ENCODE measurements at regions not wholly inside any gene's neighbourhood (a gene's known extent, or its start where the extent isn't known, plus 50 kb on each side); places are given as distances from the start of the nearest gene placed in this dataset.

- peaks cover 2% of the 10 kb centered on the region for H3K9me3 ChIP-seq (ENCODE audit: severe bottlenecking)
- no peak for DNase-seq
- H3K27ac ChIP-seq, result no peak overlapping the region
- no peaks in the 10 kb centered on the region for H3K36me3 ChIP-seq
- H3K4me3 ChIP-seq (ENCODE audit: low read depth, low read length), result no peak overlapping the region
- TF ChIP-seq, protein P1, sequence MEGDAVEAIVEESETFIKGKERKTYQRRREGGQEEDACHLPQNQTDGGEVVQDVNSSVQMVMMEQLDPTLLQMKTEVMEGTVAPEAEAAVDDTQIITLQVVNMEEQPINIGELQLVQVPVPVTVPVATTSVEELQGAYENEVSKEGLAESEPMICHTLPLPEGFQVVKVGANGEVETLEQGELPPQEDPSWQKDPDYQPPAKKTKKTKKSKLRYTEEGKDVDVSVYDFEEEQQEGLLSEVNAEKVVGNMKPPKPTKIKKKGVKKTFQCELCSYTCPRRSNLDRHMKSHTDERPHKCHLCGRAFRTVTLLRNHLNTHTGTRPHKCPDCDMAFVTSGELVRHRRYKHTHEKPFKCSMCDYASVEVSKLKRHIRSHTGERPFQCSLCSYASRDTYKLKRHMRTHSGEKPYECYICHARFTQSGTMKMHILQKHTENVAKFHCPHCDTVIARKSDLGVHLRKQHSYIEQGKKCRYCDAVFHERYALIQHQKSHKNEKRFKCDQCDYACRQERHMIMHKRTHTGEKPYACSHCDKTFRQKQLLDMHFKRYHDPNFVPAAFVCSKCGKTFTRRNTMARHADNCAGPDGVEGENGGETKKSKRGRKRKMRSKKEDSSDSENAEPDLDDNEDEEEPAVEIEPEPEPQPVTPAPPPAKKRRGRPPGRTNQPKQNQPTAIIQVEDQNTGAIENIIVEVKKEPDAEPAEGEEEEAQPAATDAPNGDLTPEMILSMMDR (IDR thresholded peaks at IDR 0.05; ENCODE audit: low read depth, low read length), result no peak
- H3K27me3 ChIP-seq (ENCODE audit: insufficient read depth, low read depth, severe bottlenecking), result peaks cover 65% of the 10 kb centered on the region
Observed at GRCh38 chr7:156151078-156151477, 338.8 kb upstream of the SHH start.

DNA sequence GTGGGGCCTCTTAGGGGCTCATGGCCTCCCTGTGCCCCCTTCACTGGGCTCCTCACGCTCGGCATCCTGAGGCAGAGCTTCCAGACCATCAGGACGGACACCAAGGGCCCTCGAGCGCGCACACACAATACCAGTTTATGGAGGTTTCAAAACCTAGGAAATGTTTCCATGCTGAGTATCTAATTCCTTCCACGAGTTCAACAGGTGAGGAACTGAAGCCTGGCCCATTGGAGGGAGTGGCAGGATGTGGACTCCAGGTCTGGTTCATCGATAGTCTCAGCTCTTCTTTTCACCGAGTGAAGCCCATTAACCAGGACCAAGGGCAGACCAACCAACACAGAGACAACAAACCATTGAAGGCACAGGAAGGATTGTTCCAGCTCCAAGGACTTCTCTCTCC, 336.7 kb upstream of the SHH start:
- Histone ChIP-seq H3K4me3 (ENCODE audit: low read depth, low read length) (no peak overlapping the region), H3K27me3 (ENCODE audit: insufficient read depth, low read depth, severe bottlenecking) (peaks cover 85% of the 10 kb centered on the region), H3K36me3 (no peaks in the 10 kb centered on the region), H3K9me3 (ENCODE audit: severe bottlenecking) (no peaks in the 10 kb centered on the region), H3K27ac (no peak overlapping the region)
- TF ChIP-seq, protein P1 (IDR thresholded peaks at IDR 0.05; ENCODE audit: low read depth, low read length), result no peak
- no peak for DNase-seq

DNA sequence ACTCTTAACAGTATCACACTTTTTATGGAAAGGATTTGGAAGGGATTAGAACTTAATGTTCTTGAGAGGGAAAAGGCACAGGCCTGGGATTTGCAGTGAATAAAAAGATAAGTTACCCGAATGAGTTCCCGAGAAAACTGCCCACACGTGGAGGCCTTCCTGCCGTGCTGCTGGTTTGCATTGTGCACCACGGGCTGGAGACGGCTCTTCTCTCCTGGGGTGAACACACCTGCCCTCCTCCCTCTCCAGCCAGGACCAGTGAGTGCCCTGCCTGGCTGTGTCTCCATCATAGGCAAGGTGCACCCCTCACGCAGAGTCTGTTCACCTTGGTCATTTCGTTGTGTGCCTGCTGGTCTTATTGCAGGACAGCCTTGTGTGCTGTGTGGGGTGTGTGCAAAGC, 336.3 kb upstream of the SHH start:
- no peak for DNase-seq
- H3K27ac ChIP-seq, result no peak overlapping the region
- H3K9me3 ChIP-seq (ENCODE audit: severe bottlenecking), result no peaks in the 10 kb centered on the region
- peaks cover 90% of the 10 kb centered on the region for H3K27me3 ChIP-seq (ENCODE audit: insufficient read depth, low read depth, severe bottlenecking)
- no peak overlapping the region for H3K4me3 ChIP-seq (ENCODE audit: low read depth, low read length)
- H3K36me3 ChIP-seq, result no peaks in the 10 kb centered on the region
- TF ChIP-seq, protein P1 (IDR thresholded peaks at IDR 0.05; ENCODE audit: low read depth, low read length), result no peak

DNA sequence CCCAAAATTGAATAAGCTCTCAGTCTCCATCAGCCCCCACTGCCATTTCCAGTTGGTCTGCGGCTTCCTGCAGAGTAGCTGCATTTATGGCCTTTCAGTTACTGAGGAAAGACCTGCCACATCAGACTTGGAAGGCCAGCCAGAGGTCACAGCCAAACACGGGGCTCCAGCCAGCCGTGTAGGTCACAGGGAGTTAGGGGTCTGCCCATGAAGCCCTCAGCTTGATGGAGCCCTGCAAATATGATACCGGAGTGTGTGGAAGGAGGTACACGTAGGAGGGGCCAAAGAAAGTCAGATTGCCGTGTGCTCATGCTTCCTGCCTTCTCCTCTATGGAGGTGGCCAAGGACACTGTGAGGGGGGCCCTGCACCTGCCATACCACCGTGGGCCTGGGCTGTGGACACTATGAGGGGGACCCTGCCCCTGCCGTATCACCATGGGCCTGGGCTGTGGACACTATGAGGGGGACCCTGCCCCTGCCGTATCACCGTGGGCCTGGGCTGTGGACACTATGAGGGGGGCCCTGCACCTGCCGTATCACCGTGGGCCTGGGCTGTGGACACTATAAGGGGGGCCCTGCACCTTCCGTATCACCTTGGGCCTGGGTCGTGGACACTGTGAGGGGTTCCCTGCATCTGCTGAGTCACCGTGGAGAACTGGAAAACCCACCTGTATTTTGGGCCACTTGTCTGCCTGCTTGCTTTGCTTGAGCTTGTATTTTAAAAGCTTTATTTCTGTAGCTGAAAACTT, 335.7 kb upstream of the SHH start:
- H3K36me3 ChIP-seq, result no peaks in the 10 kb centered on the region
- no peak overlapping the region for H3K4me3 ChIP-seq (ENCODE audit: low read depth, low read length)
- H3K27ac ChIP-seq, result no peak overlapping the region
- no peaks in the 10 kb centered on the region for H3K9me3 ChIP-seq (ENCODE audit: severe bottlenecking)
- no peak for DNase-seq
- TF ChIP-seq, protein P1 (IDR thresholded peaks at IDR 0.05; ENCODE audit: low read depth, low read length), result no peak
- H3K27me3 ChIP-seq (ENCODE audit: insufficient read depth, low read depth, severe bottlenecking), result peaks cover 94% of the 10 kb centered on the region

DNA sequence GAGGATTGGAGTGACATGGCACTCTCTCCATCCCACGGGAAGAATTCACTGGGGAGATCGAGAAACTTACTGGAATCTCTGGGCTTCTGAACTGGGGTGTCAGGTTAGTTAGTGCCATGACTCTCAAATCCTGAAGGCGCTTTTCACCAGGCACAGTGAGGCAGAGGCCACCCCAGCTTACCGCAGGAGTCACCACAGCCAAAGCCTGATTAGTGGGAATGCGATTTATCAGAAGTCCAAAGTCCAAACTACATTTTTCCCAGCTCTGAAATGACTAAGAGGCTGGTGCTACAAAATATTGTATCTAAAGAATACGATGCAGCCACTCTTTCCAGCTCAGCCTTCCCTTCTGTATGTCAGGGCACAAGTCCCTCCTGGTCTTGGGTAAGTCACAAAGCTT, 334.8 kb upstream of the SHH start:
- DNase-seq, result no peak
- H3K27me3 ChIP-seq (ENCODE audit: insufficient read depth, low read depth, severe bottlenecking), result peaks cover 93% of the 10 kb centered on the region

More for the DNA sequence above, 334.8 kb upstream of the SHH start:
- no peak overlapping the region for H3K27ac ChIP-seq
- H3K9me3 ChIP-seq (ENCODE audit: severe bottlenecking), result no peaks in the 10 kb centered on the region
- H3K36me3 ChIP-seq, result no peaks in the 10 kb centered on the region
- TF ChIP-seq, protein P1 (IDR thresholded peaks at IDR 0.05; ENCODE audit: low read depth, low read length), result no peak
- H3K4me3 ChIP-seq (ENCODE audit: low read depth, low read length), result no peak overlapping the region
